Cardiac fibroblast (primary cell): ENCODE measurements at regions not wholly inside any gene's neighbourhood (a gene's known extent, or its start where the extent isn't known, plus 50 kb on each side); places are given as distances from the start of the nearest gene placed in this dataset.

ENCODE experiments used
- DNase-seq, 2 donors: peaks; one replicate each; pipeline versions ENCODE4 v3.0.0 to v3.0.0-alpha.2; 2010; ENCODE audit warnings: low read depth in 2 of 2
- H3K4me3 ChIP-seq, 2 donors: replicated peaks in 1 of 2; 1 replicate in 1 of 2; 2 replicates in 1 of 2; pipeline ENCODE4 v1.5.1; 2011; ENCODE audit warnings: low read depth in 2 of 2, low read length in 2 of 2, mild to moderate bottlenecking in 2 of 2, moderate library complexity in 1 of 2
- TF ChIP-seq, protein P1 (sequence below): IDR thresholded peaks from one replicate; pipeline ENCODE4 v1.5.1; 2011; ENCODE audit warnings: low read depth, mild to moderate bottlenecking, low read length, inconsistent platforms

DNA sequence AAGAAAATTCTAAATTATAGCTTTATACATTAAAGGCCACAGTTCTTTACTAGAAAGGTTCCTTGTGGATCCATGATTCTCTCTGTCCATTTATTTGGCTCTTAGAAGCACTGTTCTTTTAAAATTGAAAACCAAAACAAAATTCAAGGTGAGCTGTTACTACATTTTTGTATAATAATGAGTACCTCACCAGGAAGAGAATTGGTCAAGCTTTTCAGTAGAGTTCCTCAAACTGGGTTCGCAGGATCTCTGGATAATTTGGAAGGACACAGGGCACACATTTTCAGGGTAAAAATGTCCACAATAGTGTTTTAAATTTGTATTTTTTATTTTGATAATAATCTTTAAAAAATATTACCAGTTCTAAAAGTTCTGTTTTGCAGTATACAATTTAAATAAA is 93.0 kb downstream of the PPP1R3A start:
- H3K4me3 ChIP-seq = no peak overlapping the region
- TF ChIP-seq, protein P1, sequence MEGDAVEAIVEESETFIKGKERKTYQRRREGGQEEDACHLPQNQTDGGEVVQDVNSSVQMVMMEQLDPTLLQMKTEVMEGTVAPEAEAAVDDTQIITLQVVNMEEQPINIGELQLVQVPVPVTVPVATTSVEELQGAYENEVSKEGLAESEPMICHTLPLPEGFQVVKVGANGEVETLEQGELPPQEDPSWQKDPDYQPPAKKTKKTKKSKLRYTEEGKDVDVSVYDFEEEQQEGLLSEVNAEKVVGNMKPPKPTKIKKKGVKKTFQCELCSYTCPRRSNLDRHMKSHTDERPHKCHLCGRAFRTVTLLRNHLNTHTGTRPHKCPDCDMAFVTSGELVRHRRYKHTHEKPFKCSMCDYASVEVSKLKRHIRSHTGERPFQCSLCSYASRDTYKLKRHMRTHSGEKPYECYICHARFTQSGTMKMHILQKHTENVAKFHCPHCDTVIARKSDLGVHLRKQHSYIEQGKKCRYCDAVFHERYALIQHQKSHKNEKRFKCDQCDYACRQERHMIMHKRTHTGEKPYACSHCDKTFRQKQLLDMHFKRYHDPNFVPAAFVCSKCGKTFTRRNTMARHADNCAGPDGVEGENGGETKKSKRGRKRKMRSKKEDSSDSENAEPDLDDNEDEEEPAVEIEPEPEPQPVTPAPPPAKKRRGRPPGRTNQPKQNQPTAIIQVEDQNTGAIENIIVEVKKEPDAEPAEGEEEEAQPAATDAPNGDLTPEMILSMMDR = no peak
- DNase-seq = no peak

DNA sequence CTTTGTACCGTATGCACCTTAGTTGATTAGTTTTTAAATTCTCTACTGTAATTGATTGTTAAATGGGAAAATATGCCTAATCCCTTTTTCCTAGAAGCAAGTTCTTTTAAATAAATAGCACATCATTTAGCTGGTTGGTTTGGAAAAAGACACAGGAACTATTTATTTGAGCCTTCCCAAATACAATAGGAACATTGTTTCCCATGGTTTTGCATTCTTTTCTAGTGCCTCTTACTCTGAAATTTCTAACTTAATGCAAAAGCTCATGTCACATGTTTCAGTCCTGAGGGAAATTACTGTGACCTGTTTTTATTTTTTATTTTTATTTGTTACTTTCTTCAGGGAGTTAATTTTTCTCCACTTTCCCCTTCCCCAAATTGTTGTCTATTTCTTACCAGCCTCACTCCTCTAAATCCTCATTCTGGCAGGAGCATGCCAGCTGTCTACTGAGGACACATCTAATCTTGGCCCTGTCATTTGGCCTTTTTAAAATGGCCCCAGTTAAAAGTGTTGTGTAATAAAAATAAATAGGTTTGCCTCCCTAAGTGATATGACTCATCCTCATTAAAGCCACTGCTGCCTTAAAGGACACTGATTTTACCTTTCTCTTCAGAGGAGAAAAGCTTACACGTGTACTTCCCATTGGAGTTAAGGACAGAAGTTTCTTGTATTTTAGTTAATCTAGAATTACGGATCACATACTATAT is 94.5 kb downstream of the PPP1R3A start:
- H3K4me3 ChIP-seq = no peak overlapping the region
- DNase-seq = no peak
- TF ChIP-seq, protein P1 = no peak

DNA sequence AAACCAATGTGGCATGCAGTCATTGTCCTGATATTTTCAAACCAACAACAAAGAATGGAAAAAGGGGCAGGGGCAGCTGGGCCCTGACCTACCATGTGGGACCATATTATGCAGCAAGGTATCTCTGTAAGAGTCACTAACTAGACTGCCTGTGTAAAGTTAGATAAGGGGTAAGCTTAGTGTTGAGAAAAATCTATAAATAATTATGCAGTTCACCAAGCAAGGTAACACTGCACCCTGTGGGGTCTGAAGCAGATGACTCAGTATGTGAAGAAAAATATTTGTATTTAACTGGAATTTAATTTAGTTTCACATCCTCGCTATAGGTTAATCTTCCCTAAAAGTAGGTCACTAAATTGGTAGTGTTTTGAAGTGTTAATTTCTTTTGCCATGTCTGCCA is 99.3 kb downstream of the PPP1R3A start:
- TF ChIP-seq, protein P1 = no peak
- no peak overlapping the region for H3K4me3 ChIP-seq
- DNase-seq = no peak

DNA sequence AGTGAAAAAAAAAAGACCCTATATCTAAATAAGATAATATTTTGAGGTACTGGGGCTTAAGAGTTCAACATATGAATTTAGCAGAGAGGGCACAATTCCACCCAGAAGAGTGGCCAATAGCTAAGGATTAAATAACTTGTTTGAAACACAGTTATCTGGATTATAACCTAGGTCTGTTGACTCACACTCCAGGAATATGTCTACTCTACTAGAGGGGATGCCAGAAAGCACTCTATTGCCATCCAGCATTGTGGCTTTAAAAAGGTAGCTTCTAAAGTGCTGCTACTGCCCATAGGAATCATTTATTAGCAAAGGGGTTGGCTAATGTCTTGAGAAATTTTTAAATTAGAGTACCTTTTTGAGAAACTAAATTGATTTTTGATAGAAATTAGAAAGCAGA is 102.2 kb downstream of the PPP1R3A start:
- DNase-seq = no peak
- H3K4me3 ChIP-seq = no peak overlapping the region
- TF ChIP-seq, protein P1 = no peak

DNA sequence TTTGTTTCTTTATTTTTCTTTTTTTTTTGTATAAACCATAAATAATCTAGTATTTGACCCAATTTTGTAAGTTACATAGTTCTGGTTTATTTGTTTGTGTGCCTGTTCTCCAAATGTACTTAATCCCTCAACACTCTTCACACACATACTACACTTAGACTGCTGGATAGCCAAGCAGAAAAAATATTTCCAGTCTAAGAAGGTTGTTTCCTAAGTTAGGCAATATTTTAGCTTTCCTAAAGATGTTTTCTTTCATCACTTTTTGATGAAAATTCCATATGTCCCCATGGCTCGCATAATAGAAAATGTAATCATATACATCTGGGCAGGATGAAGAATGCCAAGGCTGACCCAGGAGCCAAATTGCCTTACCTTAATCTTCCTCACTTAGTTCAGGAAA is 105.3 kb downstream of the PPP1R3A start:
- TF ChIP-seq, protein P1 = no peak
- H3K4me3 ChIP-seq = no peak overlapping the region
- DNase-seq = no peak

DNA sequence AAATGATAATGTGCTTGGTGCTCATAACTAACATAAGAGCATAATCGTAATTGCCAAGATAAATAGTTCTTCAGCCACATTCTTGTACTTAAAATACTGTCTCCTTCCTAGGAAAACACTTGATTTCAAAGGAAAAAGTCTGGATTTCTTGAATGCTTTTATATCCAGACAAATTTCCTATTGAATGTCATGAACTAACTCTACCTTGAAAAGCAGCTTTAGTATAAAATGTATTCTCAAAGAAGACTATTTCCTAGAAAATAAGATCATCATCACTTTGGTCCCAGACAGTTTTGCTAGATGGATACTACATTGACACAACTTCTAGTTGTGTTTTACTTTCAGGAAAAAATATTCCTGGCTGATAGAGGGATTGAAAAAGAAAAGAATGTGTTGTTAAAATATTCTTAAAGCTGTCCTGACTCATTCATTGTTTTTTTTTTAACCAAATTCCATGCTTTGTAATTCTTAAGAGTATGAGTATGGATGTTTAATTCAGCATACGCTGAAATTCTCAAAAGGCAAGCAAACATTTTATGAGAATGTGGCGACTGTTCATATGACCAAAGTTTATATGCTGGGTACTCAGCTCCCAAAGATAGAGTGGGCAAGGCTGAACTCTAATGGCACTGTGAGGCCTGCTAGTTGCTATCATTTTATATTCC is 106.1 kb downstream of the PPP1R3A start:
- no peak for DNase-seq
- no peak overlapping the region for H3K4me3 ChIP-seq
- TF ChIP-seq, protein P1 = no peak
